ENCODE measurements at regions not wholly inside any gene's neighbourhood (a gene's known extent, or its start where the extent isn't known, plus 50 kb on each side); places are given as distances from the start of the nearest gene placed in this dataset.

DNA sequence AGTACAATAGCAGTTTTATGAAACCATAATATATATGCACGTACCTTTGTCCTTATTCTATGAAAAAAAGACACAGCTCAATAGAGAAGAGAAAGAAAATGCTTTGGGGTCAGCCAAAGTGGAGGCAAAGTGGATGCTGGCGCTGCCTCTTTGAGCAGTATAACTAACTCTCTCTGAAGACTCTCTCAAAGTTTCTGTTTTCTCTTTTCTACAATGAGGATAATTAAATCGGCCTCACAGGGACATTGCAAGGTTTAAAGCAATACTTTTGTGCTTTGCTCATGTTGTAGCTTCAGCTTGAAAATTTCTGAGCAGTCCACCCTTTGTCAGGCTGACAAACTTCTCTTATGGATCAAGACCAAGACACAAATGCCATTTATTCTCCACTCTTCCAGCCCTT, 455.1 kb upstream of the MPDZ start:
- Mint-ChIP-seq H3K27me3 (no peaks in the 10 kb centered on the region), H3K27ac (no peak overlapping the region), H3K4me3 (no peak overlapping the region), H3K36me3 (ENCODE audit: low read depth) (no peaks in the 10 kb centered on the region), H3K4me1 (no peaks in the 10 kb centered on the region), H3K9me3 (peaks cover 9% of the 10 kb centered on the region)
- ATAC-seq (replicated peaks), result no peak

DNA sequence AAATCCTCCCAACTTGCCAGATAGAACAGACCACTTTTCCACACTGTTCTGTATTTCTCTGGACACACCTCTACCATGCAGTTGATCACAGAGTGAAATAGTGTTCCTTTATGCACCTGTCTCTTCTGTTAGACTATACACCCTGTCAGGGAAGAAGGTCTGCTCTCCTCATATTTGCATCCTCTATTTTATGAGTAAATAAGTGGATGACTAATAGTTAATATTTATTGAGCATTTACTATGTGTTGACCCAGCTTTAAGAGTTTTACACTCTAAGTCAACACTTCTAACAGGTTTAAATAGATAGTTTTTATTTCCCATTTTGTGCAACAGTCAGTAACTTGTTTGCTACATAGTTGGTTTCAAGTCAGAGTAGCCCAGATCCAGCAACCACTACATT, 452.8 kb upstream of the MPDZ start:
- no peaks in the 10 kb centered on the region for H3K4me1 Mint-ChIP-seq
- H3K4me3 Mint-ChIP-seq, result no peak overlapping the region
- H3K27me3 Mint-ChIP-seq, result no peaks in the 10 kb centered on the region
- peaks cover 9% of the 10 kb centered on the region for H3K9me3 Mint-ChIP-seq
- H3K36me3 Mint-ChIP-seq (ENCODE audit: low read depth), result no peaks in the 10 kb centered on the region
- ATAC-seq (replicated peaks), result no peak
- no peak overlapping the region for H3K27ac Mint-ChIP-seq

DNA sequence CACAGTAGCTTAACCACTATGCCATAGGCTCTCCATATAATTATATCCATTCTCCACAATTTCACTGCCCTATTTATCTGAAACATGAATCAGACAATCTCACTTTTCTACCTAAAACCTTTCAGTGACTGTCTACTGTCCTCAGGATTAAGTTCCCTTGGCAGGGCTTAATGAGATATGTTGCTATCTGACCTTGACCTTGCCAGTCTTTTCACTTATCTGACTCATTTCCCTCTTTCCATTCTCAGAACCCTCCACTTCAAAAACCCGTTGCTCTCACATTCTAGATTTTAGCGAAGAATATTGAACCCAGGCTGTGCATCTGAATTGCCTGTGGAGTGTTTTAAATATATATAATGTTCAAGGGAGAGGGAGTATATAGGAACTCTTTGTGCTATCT, 452.1 kb upstream of the MPDZ start:
- no peaks in the 10 kb centered on the region for H3K27me3 Mint-ChIP-seq
- ATAC-seq (replicated peaks), result no peak
- H3K4me3 Mint-ChIP-seq, result no peak overlapping the region
- peaks cover 9% of the 10 kb centered on the region for H3K9me3 Mint-ChIP-seq
- H3K27ac Mint-ChIP-seq, result no peak overlapping the region
- H3K4me1 Mint-ChIP-seq, result no peaks in the 10 kb centered on the region
- H3K36me3 Mint-ChIP-seq (ENCODE audit: low read depth), result no peaks in the 10 kb centered on the region

DNA sequence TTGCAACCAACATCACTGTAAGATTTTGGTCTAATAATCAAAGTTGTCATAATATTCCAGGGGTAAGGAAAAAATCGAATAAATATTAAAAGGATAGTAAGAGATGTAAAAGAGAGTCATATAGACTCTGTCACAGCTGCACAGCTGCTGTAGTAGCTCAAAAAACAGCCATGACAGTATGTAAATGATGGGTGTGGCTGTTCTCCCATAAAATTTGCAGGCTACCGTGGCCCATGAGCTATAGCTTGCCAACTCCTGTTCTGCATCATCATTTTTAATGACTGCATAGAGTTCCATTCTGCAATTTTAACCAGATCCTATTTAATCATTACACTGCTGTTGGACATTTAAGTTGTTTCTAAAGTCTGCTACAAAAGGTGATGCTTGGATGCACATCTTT, 450.5 kb upstream of the MPDZ start:
- Mint-ChIP-seq H3K27ac (no peak overlapping the region), H3K9me3 (peaks cover 10% of the 10 kb centered on the region), H3K4me3 (no peak overlapping the region), H3K27me3 (no peaks in the 10 kb centered on the region), H3K4me1 (no peaks in the 10 kb centered on the region), H3K36me3 (ENCODE audit: low read depth) (no peaks in the 10 kb centered on the region)
- no peak for ATAC-seq (replicated peaks)

DNA sequence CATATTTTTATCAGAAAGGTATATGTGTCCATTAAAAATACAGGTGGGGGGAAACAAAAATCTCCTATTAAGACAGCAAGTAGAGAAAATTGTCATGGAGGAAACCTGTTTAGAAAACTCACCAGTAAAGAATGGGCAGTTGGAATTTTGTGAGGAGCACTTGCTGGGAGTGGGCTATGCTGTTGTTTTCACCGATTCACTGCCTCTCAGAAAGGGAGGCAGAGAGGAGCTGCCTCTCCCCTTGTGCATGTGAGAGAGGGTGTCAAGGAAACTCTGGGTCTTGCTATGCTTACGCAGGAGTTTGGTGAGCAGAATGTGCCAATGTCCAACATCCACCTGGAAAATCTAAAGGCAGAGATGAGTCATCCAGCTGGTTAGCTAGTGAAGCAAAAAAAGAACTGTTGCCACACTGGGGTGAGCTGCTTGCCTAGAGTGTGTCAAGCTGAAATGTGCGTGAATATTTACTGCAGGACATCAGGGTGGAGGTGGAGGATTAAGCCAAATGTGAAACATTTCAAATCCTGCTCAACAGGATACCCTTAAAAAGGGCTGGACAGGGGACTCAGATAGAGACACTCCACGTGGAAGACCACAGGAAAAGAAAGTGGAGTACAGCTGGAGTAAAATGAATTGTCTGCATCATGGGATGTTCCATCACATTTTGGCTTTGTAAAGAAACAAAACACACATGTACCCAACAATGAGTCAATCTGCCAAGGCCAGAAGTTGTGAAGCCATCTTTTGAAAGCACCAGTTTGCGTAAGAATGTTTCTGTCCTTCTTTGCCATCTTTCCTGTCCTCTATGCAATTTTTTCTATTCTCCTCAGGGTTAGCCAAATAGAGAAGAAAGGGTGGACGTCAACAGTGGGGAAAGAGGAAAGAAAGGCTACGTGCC, 449.7 kb upstream of the MPDZ start:
- no peaks in the 10 kb centered on the region for H3K27me3 Mint-ChIP-seq
- H3K36me3 Mint-ChIP-seq (ENCODE audit: low read depth), result no peaks in the 10 kb centered on the region
- ATAC-seq (replicated peaks), result no peak
- H3K9me3 Mint-ChIP-seq, result peaks cover 7% of the 10 kb centered on the region
- no peaks in the 10 kb centered on the region for H3K4me1 Mint-ChIP-seq
- no peak overlapping the region for H3K4me3 Mint-ChIP-seq
- no peak overlapping the region for H3K27ac Mint-ChIP-seq

DNA sequence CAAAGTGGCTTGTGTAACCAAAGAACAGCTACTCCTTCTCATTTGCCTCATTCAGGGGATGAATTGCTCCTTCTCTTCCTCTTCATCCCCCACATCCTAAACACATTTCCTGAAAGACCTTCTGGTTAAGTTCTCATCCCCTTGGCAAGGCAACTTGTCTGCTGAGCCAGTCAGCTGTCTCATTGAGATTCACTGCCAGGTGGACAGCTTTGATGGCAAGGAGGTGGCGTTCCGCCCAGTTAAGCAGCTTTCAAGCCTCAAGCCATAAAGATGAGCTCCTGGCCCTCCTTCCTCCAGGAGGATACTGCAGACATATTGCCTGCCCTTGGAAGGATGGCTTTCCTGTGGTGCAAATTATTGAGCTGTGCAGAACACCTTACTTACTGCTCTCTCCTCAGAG, 448.6 kb upstream of the MPDZ start:
- Mint-ChIP-seq H3K36me3 (ENCODE audit: low read depth) (no peaks in the 10 kb centered on the region), H3K9me3 (peaks cover 11% of the 10 kb centered on the region), H3K27me3 (no peaks in the 10 kb centered on the region), H3K4me1 (no peaks in the 10 kb centered on the region), H3K27ac (no peak overlapping the region), H3K4me3 (no peak overlapping the region)
- no peak for ATAC-seq (replicated peaks)

DNA sequence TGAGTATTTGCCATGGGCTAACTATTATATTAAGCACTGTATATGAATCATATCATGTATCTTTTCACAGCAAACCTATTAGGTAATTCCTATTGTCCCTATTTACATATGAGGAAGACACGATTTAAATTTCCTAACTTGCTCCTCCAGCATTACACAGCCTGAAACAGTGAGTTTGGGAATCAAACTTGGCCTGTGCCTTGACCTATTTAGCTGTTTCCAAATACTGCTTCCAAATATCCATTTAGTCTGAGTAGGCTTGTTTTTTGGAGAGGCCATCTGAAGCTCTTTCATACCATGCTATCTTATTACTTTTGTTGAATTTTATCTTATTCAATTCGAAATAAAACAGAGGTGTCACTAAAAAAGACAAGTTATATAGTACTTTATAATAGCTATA, 447.3 kb upstream of the MPDZ start:
- Mint-ChIP-seq H3K4me3 (no peak overlapping the region), H3K9me3 (peaks cover 12% of the 10 kb centered on the region), H3K27me3 (no peaks in the 10 kb centered on the region), H3K27ac (no peak overlapping the region), H3K4me1 (no peaks in the 10 kb centered on the region), H3K36me3 (ENCODE audit: low read depth) (no peaks in the 10 kb centered on the region)
- no peak for ATAC-seq (replicated peaks)

DNA sequence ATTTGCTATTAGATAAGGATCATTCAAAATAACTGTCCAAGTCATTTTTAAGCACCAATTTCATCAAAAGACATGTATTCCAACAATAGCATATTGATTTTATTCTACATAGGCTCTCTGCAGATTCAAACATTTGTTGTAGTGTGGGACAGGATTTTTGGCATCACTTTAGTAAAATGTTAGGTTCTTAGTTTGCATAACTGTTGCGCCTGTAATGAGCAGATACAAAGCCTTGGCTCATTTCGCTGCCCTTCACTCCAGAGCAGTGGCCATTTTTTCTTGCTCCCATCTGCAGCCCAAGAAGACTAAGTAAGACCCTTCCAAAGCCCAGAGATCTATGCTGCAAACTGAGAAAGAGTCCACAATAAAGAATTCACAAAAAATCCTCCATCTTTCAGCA, 446.0 kb upstream of the MPDZ start:
- Mint-ChIP-seq H3K4me1 (no peaks in the 10 kb centered on the region), H3K9me3 (peaks cover 12% of the 10 kb centered on the region), H3K4me3 (no peak overlapping the region), H3K27ac (no peak overlapping the region), H3K36me3 (ENCODE audit: low read depth) (no peaks in the 10 kb centered on the region), H3K27me3 (no peaks in the 10 kb centered on the region)
- ATAC-seq (replicated peaks), result no peak

DNA sequence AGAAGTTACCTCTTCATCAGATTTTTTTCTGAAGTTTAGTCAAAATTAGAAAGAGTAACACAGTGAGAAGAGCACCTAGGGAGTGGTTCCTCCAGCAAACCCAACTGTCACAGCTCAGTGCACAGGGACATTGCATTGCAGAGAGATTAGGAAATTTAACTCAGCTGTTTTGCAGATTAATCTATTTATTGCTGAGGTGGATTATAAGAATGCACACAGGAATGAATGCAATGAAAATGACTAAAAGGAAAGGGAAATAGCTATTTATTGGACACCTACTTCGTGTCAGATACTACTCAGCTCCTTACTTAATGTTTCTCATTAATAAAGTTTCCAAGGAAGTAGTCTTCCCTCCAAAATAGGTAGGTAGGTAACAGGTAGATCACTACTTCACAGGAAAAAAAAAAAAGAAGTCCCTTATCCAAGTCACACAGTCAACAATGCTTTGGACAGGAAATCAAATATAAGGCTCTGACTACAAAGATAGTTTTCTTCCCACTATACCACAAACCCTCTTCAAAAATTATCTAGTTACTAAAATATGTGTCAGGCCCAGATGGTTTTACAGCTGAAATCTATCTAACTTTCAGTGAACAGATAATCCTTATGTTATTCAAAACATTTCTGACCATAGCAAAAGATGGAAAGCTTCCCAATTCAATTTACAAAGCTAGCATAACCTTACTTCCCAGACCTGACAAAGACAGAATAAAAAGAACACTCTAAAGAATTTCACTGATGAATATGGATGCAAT, 442.2 kb upstream of the MPDZ start:
- no peaks in the 10 kb centered on the region for H3K4me1 Mint-ChIP-seq
- H3K27me3 Mint-ChIP-seq, result no peaks in the 10 kb centered on the region
- no peaks in the 10 kb centered on the region for H3K36me3 Mint-ChIP-seq (ENCODE audit: low read depth)
- no peak overlapping the region for H3K4me3 Mint-ChIP-seq
- H3K27ac Mint-ChIP-seq, result no peak overlapping the region
- H3K9me3 Mint-ChIP-seq, result peaks cover 12% of the 10 kb centered on the region
- ATAC-seq (replicated peaks), result no peak

DNA sequence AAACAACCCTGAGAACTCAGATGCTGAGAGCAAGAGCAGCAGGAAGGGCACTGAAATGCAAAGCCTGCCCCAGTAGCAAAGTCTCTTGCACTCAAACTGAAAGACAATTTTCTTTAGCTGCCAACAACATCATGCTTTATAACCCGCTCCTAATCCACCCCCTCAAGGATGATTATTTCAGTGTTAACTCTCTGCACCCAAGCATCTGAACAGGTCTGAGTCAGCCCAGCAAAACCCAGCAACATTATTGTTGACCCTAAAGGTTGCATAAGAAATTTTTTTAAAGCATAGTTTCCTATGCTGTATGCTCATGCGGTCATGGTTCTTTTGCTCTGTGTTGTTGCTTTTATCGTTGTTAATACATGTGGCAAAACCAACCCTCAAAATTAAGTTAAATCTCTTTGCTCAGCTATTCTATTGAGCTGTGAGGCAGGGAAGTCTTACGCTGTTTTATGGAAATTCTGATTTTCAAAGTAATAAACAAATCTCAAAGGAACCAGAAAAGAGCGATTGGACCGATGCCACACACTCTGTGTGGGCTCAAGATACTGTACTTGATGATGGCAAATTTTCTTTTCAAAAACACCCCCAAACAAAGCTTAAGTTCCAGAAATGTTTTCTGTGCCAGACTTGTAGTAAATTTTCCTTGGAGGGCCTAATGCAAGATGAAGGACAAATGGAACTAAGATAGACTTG, 440.6 kb upstream of the MPDZ start:
- Mint-ChIP-seq H3K27ac (no peak overlapping the region), H3K4me1 (no peaks in the 10 kb centered on the region), H3K9me3 (peaks cover 9% of the 10 kb centered on the region), H3K27me3 (no peaks in the 10 kb centered on the region), H3K36me3 (ENCODE audit: low read depth) (no peaks in the 10 kb centered on the region), H3K4me3 (no peak overlapping the region)
- no peak for ATAC-seq (replicated peaks)

DNA sequence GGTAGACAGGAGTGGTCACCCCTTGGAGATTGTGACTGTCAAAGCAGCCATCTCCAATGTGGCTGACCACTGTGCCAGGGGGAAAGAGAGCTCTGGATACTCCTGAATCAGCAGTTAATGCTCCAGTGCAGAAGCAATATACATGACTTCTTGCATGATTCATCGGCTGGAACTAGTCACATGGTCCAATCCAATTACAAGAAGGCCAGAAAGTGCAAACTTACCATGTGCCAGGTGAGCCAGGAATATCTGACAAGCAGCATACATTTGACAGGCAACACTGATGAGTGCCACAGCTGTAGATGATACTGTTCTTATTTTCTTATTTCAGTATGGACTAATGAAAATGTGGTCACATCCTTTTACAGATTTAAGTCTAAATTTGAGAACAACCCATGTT, 440.0 kb upstream of the MPDZ start:
- Mint-ChIP-seq H3K36me3 (ENCODE audit: low read depth) (no peaks in the 10 kb centered on the region), H3K9me3 (peaks cover 9% of the 10 kb centered on the region), H3K27ac (no peak overlapping the region), H3K4me1 (no peaks in the 10 kb centered on the region), H3K4me3 (no peak overlapping the region), H3K27me3 (no peaks in the 10 kb centered on the region)
- no peak for ATAC-seq (replicated peaks)

DNA sequence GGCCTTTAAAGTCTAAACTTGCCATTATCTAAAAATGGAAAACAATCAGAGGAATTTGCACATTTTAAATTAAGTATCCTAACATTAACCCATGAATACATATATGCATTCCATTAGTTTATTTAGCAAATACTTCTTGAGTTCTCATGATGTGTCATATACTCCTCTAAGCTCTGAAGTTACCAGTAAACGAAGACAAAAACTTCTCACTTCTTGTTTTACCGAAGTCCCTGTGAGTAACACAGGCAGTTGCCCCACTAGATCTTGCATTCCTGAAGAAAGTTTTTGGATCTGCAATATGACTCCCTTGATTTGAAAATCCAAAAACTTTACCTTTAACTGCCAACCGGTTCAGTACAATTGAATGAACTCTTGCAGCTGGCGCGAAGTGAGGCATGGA, 439.0 kb upstream of the MPDZ start:
- Mint-ChIP-seq H3K27ac (no peak overlapping the region), H3K27me3 (no peaks in the 10 kb centered on the region), H3K4me1 (no peaks in the 10 kb centered on the region), H3K36me3 (ENCODE audit: low read depth) (no peaks in the 10 kb centered on the region), H3K9me3 (peaks cover 7% of the 10 kb centered on the region), H3K4me3 (no peak overlapping the region)
- no peak for ATAC-seq (replicated peaks)

DNA sequence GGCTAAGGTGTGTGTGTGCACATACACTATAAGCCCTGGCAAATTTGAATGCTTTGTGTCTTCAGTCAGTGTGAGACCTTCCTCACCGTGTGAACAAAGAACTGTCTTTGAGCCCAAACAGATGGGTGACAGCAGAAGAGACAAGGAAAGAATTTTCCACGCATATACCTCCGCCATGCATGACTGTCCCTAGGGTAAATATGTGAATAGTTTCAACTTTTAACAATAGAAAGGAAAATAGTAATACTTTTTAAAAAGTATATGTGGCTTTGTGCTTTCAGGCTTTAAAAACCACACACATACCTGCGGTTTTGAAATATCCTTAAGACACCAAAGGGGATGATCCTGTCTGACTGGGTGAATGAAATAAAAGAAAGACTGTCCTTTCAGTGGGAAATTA, 438.6 kb upstream of the MPDZ start:
- Mint-ChIP-seq H3K4me3 (no peak overlapping the region), H3K36me3 (ENCODE audit: low read depth) (no peaks in the 10 kb centered on the region), H3K4me1 (no peaks in the 10 kb centered on the region), H3K27ac (no peak overlapping the region), H3K27me3 (no peaks in the 10 kb centered on the region), H3K9me3 (peaks cover 5% of the 10 kb centered on the region)
- no peak for ATAC-seq (replicated peaks)

DNA sequence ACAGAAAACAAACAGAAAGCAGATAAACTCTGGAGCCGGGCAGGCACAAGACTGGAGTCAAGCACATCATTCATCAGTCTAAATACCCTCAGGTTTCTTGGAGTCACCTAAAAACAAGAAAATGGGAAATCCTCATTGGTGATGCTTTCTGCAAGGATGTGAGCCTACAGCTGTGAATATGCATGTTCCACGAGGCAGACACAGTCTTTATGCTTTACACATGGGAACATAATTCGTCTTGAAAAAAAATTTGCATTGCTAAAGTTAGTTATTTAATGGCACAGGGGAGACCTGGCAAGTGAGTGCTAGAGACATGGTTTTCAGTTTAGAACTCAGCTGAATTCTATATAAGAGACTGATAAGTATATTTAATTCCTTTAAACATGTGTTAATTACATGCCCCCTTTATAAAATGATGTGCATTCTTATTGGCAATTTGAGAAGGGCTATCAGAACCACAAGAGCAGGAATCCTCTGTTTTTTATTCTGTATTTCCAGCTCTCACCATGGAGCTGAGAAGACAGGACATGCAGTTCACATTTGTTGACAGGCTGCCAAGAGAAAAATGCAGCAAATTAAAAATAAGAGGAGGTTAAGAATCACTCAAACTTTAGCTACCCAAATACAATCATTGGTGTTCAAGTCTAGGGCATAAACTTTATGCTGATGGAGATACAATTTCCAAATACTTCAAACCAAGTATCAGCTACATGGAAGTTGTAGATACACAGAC, 438.0 kb upstream of the MPDZ start:
- H3K27ac Mint-ChIP-seq, result no peak overlapping the region
- H3K27me3 Mint-ChIP-seq, result no peaks in the 10 kb centered on the region
- no peaks in the 10 kb centered on the region for H3K36me3 Mint-ChIP-seq (ENCODE audit: low read depth)
- no peak overlapping the region for H3K4me3 Mint-ChIP-seq
- no peak for ATAC-seq (replicated peaks)
- peaks cover 5% of the 10 kb centered on the region for H3K9me3 Mint-ChIP-seq
- no peaks in the 10 kb centered on the region for H3K4me1 Mint-ChIP-seq

Data from activated T-helper 17 cell treated with anti-CD3 and anti-CD28 coated beads, Interleukin-2, amount 50 U/mL, for 72 hours (primary cell).